ENCODE measurements at regions not wholly inside any gene's neighbourhood (a gene's known extent, or its start where the extent isn't known, plus 50 kb on each side); places are given as distances from the start of the nearest gene placed in this dataset.

DNA sequence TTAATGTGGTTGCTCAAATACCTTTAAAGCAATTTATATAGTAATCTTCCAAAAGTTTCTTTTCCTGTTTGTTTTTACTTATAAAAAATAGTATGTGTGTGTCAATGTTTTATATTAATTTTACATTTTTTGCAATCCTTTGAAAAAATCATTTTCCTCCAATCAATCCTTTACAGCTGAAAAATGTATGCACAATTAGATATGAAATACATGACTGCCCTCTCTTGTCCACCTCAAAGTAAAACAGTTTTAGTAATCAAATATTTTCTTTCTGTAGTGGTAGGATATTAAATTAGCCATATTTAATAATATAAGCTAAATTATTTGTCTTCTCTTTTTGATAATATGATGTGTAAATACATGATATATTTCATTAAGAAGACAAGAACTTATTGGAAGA, 269.9 kb downstream of the ADAMTS20 start:
- DNase-seq: no peak
- Mint-ChIP-seq H3K9me3 (no peaks in the 10 kb centered on the region), H3K4me3 (no peak overlapping the region), H3K27ac (no peak overlapping the region), H3K4me1 (ENCODE audit: low read depth) (no peaks in the 10 kb centered on the region), H3K27me3 (no peaks in the 10 kb centered on the region), H3K36me3 (no peaks in the 10 kb centered on the region)
- CTCF ChIA-PET: interaction anchor here (0.8 kb wide), 1 partner anchor 800 kb away, joined by 4 read pairs; no protein-coding TSS in a partner anchor
- intact Hi-C loops (cut with micrococcal nuclease): no loop called here
- POLR2A ChIA-PET: no interaction called here

GRCh38 chr12:43281563-43281962, 270.4 kb downstream of the ADAMTS20 start:
- ChIA-PET POLR2A (no interaction called here), CTCF (interaction anchor here (0.8 kb wide), 1 partner anchor 799 kb away, joined by 4 read pairs; no protein-coding TSS in a partner anchor)
- no peaks in the 10 kb centered on the region for H3K9me3 Mint-ChIP-seq
- no peaks in the 10 kb centered on the region for H3K36me3 Mint-ChIP-seq
- H3K27me3 Mint-ChIP-seq: no peaks in the 10 kb centered on the region
- intact Hi-C loops (cut with micrococcal nuclease): no loop called here
- DNase-seq: no peak
- no peaks in the 10 kb centered on the region for H3K4me1 Mint-ChIP-seq (ENCODE audit: low read depth)
- no peak overlapping the region for H3K4me3 Mint-ChIP-seq
- H3K27ac Mint-ChIP-seq: no peak overlapping the region

- H3K4me1 Mint-ChIP-seq (ENCODE audit: low read depth): no peaks in the 10 kb centered on the region
- CTCF ChIA-PET: no interaction called here
- no peaks in the 10 kb centered on the region for H3K27me3 Mint-ChIP-seq
- H3K36me3 Mint-ChIP-seq: no peaks in the 10 kb centered on the region
- H3K4me3 Mint-ChIP-seq: no peak overlapping the region
- intact Hi-C loops (cut with micrococcal nuclease): no loop called here
- H3K9me3 Mint-ChIP-seq: peaks cover 7% of the 10 kb centered on the region
- no peak overlapping the region for H3K27ac Mint-ChIP-seq
- POLR2A ChIA-PET: no interaction called here
- no peak for DNase-seq
Observed at GRCh38 chr12:43278541-43278832, 273.5 kb downstream of the ADAMTS20 start.

DNA sequence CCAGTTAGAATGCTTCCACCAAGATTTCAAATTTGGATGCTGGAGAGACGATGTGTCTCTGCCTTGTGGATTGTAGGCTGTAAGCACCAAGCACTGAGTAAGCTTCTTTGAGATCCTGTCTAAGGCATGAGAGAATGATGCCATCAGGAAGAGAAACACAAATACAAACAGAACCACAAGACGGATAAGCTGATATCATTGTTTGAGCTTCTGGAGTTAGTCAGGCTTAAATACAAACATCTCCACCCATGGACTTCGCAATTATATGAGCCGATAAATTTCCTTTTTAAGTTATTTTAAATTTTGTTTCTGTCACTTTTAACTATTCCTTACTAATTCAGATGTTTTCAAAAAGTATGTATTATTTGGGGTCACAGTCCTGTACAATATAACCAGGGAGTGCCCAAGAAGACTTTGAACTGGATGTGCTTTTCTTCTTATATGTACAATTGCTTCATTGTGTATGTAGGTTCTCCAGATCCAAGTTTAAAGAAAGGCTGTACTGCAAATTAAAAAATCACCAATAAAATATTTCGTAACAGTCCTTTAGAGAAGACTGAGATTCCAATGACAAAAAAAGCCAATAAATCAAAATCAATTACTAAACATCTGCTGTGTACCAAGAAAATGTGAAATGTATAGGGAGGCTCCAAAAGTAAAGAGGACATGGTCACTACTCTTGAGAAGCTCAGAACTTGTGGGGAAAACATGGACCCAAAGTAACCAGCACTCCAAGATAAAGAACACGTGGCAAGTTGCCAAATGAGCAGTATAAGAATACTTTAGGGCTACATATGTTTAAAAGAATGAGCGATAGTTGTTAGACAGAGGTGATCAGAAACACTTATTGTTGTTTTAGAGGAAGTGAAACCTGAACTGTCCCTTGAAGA, 274.1 kb downstream of the ADAMTS20 start:
- H3K9me3 Mint-ChIP-seq: peaks cover 7% of the 10 kb centered on the region
- ChIA-PET CTCF (no interaction called here), POLR2A (no interaction called here)
- H3K36me3 Mint-ChIP-seq: no peaks in the 10 kb centered on the region
- no peaks in the 10 kb centered on the region for H3K4me1 Mint-ChIP-seq (ENCODE audit: low read depth)
- no peak overlapping the region for H3K4me3 Mint-ChIP-seq
- no peak overlapping the region for H3K27ac Mint-ChIP-seq
- intact Hi-C loops (cut with micrococcal nuclease): no loop called here
- no peak for DNase-seq
- H3K27me3 Mint-ChIP-seq: no peaks in the 10 kb centered on the region

- ChIA-PET CTCF (no interaction called here), POLR2A (no interaction called here)
- DNase-seq: no peak
- Mint-ChIP-seq H3K9me3 (peaks cover 7% of the 10 kb centered on the region), H3K36me3 (no peaks in the 10 kb centered on the region), H3K27ac (no peak overlapping the region), H3K4me1 (ENCODE audit: low read depth) (no peaks in the 10 kb centered on the region), H3K27me3 (no peaks in the 10 kb centered on the region), H3K4me3 (no peak overlapping the region)
- intact Hi-C loops (cut with micrococcal nuclease): no loop called here
Observed at GRCh38 chr12:43273467-43273866, 278.5 kb downstream of the ADAMTS20 start.

- H3K4me3 Mint-ChIP-seq: no peak overlapping the region
- POLR2A ChIA-PET: no interaction called here
- intact Hi-C loops (cut with micrococcal nuclease): no loop called here
- no peaks in the 10 kb centered on the region for H3K27me3 Mint-ChIP-seq
- DNase-seq: no peak
- no peaks in the 10 kb centered on the region for H3K36me3 Mint-ChIP-seq
- H3K4me1 Mint-ChIP-seq (ENCODE audit: low read depth): no peaks in the 10 kb centered on the region
- H3K27ac Mint-ChIP-seq: no peak overlapping the region
- peaks cover 7% of the 10 kb centered on the region for H3K9me3 Mint-ChIP-seq
- CTCF ChIA-PET: no interaction called here
Observed at GRCh38 chr12:43271659-43272058, 280.3 kb downstream of the ADAMTS20 start.

- Mint-ChIP-seq H3K4me3 (no peak overlapping the region), H3K4me1 (ENCODE audit: low read depth) (no peaks in the 10 kb centered on the region), H3K27me3 (no peaks in the 10 kb centered on the region), H3K9me3 (no peaks in the 10 kb centered on the region), H3K27ac (no peak overlapping the region), H3K36me3 (no peaks in the 10 kb centered on the region)
- DNase-seq: no peak
- intact Hi-C loops (cut with micrococcal nuclease): no loop called here
- CTCF ChIA-PET: no interaction called here
- POLR2A ChIA-PET: no interaction called here
Observed at GRCh38 chr12:43267818-43268217, 284.2 kb downstream of the ADAMTS20 start.

- Mint-ChIP-seq H3K36me3 (no peaks in the 10 kb centered on the region), H3K4me3 (no peak overlapping the region), H3K4me1 (ENCODE audit: low read depth) (no peaks in the 10 kb centered on the region), H3K27me3 (no peaks in the 10 kb centered on the region), H3K27ac (no peak overlapping the region), H3K9me3 (no peaks in the 10 kb centered on the region)
- ChIA-PET CTCF (no interaction called here), POLR2A (no interaction called here)
- intact Hi-C loops (cut with micrococcal nuclease): no loop called here
- no peak for DNase-seq
Observed at GRCh38 chr12:43261701-43262100, 290.3 kb downstream of the ADAMTS20 start.

DNA sequence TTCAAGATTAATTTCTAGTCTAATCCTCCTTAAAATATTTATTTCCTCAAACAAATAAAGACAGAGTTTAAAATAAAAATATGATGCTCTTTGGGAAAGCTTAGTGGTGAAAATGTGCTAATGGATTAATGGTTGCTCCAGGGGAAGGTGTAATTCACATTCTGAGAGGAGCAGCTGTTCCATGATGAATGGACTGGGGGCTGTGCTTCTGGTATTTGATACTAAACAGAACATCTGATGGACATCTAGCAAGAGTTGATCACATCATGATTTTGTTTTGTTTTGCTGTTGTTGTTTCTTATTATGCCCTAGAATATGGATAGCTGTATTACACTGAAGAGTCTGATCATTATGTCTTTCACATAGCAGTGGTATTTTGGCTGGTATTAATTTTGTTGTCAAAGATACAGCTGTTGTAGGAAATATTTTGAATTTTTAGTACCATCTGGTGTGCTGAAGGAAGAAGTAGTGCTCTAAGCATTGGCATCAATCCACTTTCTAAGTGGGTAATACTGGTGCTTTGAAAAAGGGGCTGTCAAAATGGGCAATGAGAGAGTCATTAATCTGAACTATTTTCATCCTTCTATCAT, 296.4 kb downstream of the ADAMTS20 start:
- intact Hi-C loops (cut with micrococcal nuclease): no loop called here
- DNase-seq: no peak
- Mint-ChIP-seq H3K4me3 (no peak overlapping the region), H3K36me3 (no peaks in the 10 kb centered on the region), H3K27me3 (no peaks in the 10 kb centered on the region), H3K4me1 (ENCODE audit: low read depth) (no peaks in the 10 kb centered on the region), H3K27ac (no peak overlapping the region), H3K9me3 (no peaks in the 10 kb centered on the region)
- ChIA-PET CTCF (no interaction called here), POLR2A (no interaction called here)

DNA sequence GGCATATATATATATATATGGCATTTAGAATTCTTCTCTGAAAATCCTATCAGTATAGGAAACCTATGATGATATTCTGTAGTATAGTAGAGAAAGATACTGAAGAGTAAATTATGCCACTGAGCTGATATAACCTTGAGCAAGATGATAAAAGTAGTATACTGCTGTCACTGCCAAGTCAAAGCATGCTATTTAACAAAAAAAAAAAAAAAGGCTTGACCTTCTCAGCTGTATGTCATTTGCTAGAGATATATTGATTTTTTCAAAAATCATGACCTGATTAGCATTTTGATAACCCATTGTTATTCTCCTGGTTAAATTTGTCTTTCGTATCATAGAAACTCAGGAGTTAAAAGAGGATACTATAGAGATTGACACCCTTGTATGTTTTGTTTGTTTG, 299.4 kb downstream of the ADAMTS20 start:
- no peaks in the 10 kb centered on the region for H3K4me1 Mint-ChIP-seq (ENCODE audit: low read depth)
- H3K4me3 Mint-ChIP-seq: no peak overlapping the region
- peaks cover 3% of the 10 kb centered on the region for H3K9me3 Mint-ChIP-seq
- DNase-seq: no peak
- ChIA-PET CTCF (no interaction called here), POLR2A (no interaction called here)
- no peak overlapping the region for H3K27ac Mint-ChIP-seq
- H3K36me3 Mint-ChIP-seq: no peaks in the 10 kb centered on the region
- intact Hi-C loops (cut with micrococcal nuclease): no loop called here
- no peaks in the 10 kb centered on the region for H3K27me3 Mint-ChIP-seq

DNA sequence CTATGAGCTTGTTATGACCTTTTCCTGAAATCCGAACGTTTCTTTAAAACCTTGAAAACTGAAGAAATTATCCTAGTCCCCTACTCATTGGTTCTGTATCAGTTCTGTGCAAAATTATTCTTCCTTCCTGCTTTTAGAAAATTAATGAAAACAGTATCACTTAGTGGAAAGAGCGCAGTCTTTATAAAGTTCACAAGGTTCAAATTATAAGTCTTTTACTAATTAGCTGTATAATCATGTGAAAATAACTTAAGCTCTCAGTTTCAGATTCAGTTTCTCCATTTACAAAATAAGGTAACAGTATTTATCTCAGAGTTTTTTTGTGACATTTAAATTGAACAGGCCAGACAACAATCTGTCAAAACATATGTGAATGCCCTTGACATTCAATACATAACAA, 306.1 kb downstream of the ADAMTS20 start:
- ChIA-PET POLR2A (no interaction called here), CTCF (no interaction called here)
- intact Hi-C loops (cut with micrococcal nuclease): no loop called here
- no peaks in the 10 kb centered on the region for H3K27me3 Mint-ChIP-seq
- H3K4me3 Mint-ChIP-seq: no peak overlapping the region
- H3K36me3 Mint-ChIP-seq: no peaks in the 10 kb centered on the region
- peaks cover 4% of the 10 kb centered on the region for H3K9me3 Mint-ChIP-seq
- H3K27ac Mint-ChIP-seq: no peak overlapping the region
- DNase-seq: no peak
- no peaks in the 10 kb centered on the region for H3K4me1 Mint-ChIP-seq (ENCODE audit: low read depth)

DNA sequence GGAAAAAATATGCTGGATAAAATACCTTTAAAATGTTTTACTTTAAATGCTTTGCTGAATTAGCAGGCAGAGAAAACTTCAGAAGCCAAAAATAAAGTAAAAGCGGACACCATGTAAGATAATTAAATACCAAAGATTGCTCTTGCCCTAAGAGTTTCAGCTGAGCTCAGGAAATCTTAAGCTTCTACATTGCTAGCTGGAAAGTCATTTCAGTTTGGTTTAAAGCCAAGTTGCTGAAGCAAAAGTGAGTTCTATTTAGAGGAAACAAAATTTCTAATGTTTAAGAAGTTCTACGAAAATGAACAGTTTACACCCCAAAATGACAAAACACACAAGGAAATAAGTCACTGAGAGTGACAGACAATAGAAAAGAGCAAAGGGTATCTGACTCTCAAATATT, 310.0 kb downstream of the ADAMTS20 start:
- POLR2A ChIA-PET: no interaction called here
- DNase-seq: no peak
- H3K4me3 Mint-ChIP-seq: no peak overlapping the region
- no peaks in the 10 kb centered on the region for H3K36me3 Mint-ChIP-seq
- no peaks in the 10 kb centered on the region for H3K4me1 Mint-ChIP-seq (ENCODE audit: low read depth)
- CTCF ChIA-PET: no interaction called here
- H3K27ac Mint-ChIP-seq: no peak overlapping the region
- peaks cover 4% of the 10 kb centered on the region for H3K9me3 Mint-ChIP-seq
- intact Hi-C loops (cut with micrococcal nuclease): no loop called here
- H3K27me3 Mint-ChIP-seq: no peaks in the 10 kb centered on the region

GRCh38 chr12:43238281-43238680, 313.7 kb downstream of the ADAMTS20 start:
- CTCF ChIA-PET: no interaction called here
- POLR2A ChIA-PET: no interaction called here
- intact Hi-C loops (cut with micrococcal nuclease): no loop called here
- H3K4me3 Mint-ChIP-seq: no peak overlapping the region
- H3K36me3 Mint-ChIP-seq: no peaks in the 10 kb centered on the region
- DNase-seq: no peak
- no peaks in the 10 kb centered on the region for H3K27me3 Mint-ChIP-seq
- H3K9me3 Mint-ChIP-seq: peaks cover 4% of the 10 kb centered on the region
- H3K4me1 Mint-ChIP-seq (ENCODE audit: low read depth): no peaks in the 10 kb centered on the region
- no peak overlapping the region for H3K27ac Mint-ChIP-seq
